HG02840 (cell line): ENCODE measurements at regions not wholly inside any gene's neighbourhood (a gene's known extent, or its start where the extent isn't known, plus 50 kb on each side); places are given as distances from the start of the nearest gene placed in this dataset.

ENCODE experiments used
- ATAC-seq: cut with Tn5 transposase; IDR thresholded peaks from one replicate; pipeline ENCODE4 v1.9.1; 2021; ENCODE audit warnings: mild to moderate bottlenecking, moderate library complexity, moderate number of reproducible peaks; ENCODE audit not compliant: unreplicated experiment, low FRiP score

GRCh38 chr2:2692599-2693389, 361.7 kb upstream of the MYT1L start:
- ATAC-seq, result no peak

DNA sequence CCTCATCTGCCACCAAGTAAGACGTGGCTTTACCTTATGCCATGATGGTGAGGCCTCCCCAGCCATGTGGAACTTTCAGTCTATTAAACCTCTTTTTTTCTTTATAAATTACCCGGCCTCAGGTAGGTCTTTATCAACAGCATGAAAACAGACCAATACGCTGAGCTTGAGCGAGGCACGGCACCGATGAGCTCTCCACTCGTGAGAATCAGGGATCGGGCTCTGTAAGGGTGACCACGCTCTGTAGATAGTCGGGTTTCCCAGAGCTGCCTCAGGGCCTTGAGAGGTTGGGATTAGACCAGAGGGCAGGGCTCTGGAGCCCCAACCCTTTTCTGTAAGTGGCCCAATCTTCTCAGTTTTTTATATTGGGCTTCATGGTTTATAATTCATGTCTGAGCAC, 360.3 kb upstream of the MYT1L start:
- ATAC-seq, result no peak

- ATAC-seq, result no peak
Measured at GRCh38 chr2:2690985-2691384, 359.9 kb upstream of the MYT1L start.

DNA sequence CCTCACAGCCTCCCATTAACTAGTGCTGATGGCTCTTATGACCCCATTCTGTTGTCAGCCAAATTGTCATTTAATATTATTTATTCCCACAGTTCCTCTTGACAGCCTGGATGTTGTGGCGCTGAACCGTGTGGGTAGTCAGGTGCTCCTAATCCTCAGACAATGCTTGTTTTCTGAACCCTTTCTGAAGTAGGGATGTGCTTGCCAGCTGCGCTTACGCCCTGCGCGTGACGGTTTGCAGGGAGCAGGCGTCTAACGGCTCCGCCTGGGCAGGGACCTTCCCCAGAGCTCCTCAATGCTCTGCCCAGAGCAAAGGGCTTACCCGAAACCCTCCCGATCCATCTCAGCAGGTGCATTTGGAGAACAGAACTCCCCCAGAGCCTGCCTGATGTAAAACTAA, 358.2 kb upstream of the MYT1L start:
- ATAC-seq, result no peak

- ATAC-seq, result no peak
Measured at GRCh38 chr2:2688254-2688653, 357.2 kb upstream of the MYT1L start.

DNA sequence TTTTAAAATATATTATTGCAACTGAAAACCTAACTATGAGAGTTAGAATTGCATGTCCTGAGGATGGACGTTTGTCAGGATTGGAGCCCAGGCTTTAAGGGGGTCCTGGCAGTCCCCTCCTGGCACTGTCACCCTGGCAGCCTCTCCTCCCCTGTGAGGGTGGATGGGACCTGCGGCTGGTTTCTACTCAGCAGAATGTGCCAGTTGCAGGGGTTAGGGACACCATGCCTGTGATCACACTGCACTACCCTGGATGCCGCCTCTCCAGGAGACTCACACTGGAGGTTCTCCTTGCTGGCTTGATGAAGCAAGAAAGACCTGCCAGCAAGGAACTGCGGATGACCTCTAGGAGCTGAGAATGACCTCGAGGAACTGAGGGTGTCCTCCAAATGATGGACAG, 356.7 kb upstream of the MYT1L start:
- no peak for ATAC-seq

- ATAC-seq, result no peak
Measured at GRCh38 chr2:2686222-2686621, 355.1 kb upstream of the MYT1L start.

DNA sequence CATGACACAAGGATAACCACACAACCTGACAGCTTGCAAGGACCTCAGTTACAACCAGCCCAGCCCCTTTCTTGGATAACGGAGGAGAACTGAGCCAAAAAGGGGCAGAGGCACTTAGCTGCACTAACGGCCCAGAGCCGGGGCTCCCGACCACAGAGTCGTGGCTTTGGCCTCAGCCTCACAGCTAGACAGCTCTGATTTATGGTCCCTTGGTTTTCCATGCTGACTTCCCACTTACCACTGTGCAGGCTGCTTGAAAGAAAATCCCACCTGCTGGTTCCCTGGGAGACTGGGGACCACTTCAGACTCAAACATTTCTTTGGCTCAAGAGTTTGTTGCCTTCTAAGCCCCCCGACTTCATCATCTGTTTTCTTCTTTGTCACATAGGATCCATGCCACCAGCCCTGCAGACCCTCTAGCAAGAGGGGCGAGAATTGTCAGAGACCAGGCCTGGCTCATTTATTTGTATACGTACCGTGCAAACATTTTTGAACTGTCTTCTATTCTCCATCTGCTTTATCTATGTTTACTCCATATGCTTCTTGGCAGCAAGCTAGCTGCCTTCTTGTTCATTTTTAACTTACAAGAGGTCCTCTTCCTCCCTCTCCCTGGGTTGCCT, 352.6 kb upstream of the MYT1L start:
- no peak for ATAC-seq

- no peak for ATAC-seq
Measured at GRCh38 chr2:2682700-2683342, 351.7 kb upstream of the MYT1L start.

- ATAC-seq, result no peak
Measured at GRCh38 chr2:2681711-2682251, 350.7 kb upstream of the MYT1L start.

GRCh38 chr2:2681085-2681484, 350.0 kb upstream of the MYT1L start:
- ATAC-seq, result no peak

DNA sequence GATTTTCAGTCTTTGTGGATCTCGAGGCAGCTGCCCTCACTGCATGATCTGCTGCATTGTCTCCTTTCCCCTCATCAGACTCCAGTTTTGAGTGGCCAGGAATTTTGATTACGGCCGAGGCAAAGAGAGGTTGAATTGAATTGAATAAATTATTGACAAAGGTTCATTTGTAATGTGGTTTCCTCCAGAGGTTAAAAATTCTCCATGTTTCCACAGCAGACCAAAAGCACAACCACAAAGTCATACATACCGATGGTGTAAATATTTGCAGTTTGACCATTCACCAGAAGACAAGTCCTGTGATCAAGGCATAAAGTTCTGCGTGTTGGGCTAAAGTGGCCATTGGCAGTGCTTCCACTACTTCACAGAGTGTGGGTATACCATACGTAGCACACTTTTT, 343.8 kb upstream of the MYT1L start:
- no peak for ATAC-seq

- no peak for ATAC-seq
Measured at GRCh38 chr2:2673406-2673805, 342.3 kb upstream of the MYT1L start.

DNA sequence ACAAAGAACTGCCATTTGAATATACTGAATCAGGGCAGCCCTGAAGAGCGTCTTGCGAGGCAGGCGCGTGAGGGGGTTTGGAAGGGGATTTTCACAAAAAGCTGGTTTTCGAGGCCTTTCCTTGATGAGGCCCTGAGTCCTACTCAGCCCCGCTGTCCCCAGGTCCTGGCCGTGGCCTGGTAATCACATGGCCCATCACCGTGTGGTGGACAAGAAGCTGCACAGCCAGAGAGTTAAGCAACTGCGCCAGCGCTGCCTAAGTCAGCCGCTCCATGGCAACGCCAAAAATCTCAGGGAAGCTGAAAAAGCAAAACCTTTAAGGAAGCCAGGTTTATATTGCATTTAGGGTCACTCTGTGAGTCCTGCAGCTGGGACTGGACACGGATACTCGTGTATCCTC, 341.2 kb upstream of the MYT1L start:
- ATAC-seq, result no peak

DNA sequence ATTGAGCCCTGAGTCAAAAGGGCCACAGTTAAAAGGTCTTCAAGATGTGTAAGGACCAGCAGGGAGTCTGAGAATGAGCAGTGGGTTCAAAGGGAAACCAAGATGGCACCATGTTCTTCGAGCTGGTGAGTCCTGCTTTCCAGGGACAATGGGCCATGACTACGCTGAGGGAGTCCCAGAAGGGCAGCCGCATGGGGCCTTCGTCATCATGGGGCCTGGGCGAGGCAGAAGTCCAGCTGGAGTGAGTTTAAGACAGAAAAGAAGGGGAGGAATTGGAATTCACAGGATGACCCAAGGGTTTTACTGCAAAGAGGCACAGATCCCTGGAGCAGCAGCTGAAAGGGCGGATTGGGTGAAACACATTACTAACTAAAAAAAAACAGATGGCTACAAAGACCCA, 340.8 kb upstream of the MYT1L start:
- no peak for ATAC-seq

DNA sequence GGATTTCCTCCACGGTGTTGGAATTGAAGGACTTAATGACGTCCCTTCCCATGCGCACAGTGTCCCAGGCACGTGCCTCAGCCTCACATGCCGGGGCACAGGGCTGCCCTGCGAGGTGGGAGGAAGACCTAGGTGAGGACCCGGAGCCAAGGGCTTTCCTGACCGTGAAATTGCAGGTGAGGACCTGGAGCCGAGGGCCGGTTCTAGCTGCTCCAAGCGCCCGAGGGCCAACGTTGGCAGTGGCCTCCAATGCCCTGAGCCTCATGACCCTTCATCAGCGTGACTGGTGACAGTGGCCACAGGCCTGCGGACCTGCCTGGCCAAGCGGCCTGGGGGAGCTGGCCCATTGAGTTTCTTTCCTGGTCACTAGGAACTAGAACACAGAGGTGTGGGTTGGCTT, 338.2 kb upstream of the MYT1L start:
- ATAC-seq, result no peak

GRCh38 chr2:2668681-2669265, 337.7 kb upstream of the MYT1L start:
- ATAC-seq, result no peak

DNA sequence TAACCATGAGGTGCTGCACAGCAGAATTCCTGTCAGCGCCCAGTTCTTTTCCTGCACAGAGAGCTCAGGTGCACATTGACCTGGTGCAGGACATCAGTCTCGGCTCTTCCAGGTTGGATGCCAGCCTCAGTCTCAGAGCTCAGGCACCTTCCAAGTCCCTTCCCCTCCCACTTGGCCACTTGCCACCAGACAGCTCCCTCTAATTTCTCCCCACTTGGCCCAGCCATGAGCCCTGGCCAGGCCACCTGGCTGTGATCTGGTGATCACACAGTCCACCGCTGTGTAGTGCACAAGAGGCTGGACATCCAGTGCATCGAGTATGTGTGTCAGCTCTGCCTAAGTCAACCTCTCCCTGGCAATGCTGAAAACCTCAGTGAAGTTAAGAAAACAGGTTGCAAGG, 336.6 kb upstream of the MYT1L start:
- ATAC-seq, result no peak

- no peak for ATAC-seq
Measured at GRCh38 chr2:2665834-2666133, 334.7 kb upstream of the MYT1L start.

DNA sequence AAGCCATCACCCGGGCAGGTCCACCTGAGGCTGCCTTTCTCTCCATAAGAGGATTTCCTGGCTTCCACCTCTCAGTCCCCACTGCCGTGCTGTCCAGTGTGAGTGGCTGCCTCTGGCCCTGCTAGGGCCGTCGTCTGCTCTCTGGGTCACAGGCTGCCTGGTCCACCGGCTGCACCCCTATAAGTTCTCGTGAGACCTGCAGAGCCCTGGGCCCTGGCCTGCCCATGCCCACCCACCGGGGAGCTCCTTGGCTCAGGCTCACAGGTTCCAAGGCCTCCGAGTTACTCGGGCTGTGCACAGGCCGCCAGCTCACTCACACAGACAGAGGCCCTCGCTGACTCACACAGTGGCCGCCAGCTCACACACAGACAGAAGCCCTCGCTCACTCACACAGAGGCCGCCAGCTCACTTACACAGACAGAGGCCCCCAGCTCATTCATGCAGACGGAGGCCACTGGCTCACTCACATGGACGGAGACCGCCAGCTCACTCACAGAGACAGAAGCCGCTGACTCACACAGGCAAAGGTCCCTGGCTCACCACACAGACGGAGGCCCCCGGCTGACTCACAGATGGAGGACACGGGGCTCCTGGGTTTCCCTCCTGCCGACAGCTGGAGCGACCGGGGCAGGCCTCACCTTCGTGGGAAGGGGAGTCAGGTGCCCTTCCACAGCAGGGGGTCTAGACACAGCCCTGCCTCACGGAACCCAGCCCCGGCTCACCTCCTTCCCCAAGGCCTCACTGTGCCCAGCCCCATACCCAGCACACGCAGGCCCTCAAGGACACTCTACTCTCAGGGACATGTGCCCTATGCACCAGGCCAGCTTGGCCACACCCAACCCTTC, 334.1 kb upstream of the MYT1L start:
- ATAC-seq, result no peak
